Spleen (tissue), 11 donors: ENCODE measurements at regions not wholly inside any gene's neighbourhood (a gene's known extent, or its start where the extent isn't known, plus 50 kb on each side); places are given as distances from the start of the nearest gene placed in this dataset.

ENCODE experiments used
- DNase-seq: peaks from one replicate; pipeline ENCODE4 v3.0.0-alpha.2; 2020
- H3K27ac ChIP-seq, 8 donors: fragments of 200-600 bp; sonication (generic) in 7 of 8; 1 replicate in 4 of 8; 2 replicates in 4 of 8; pipeline versions ENCODE4 v1.5.0 to v1.8.0; 2016 to 2021; ENCODE audit warnings: inconsistent platforms in 4 of 8, mild to moderate bottlenecking in 4 of 8, moderate library complexity in 1 of 8
- H3K27me3 ChIP-seq, 7 donors: fragments of 200-600 bp; sonication (generic) in 6 of 7; replicated peaks in 1 of 7; 1 replicate in 4 of 7; 2 replicates in 3 of 7; pipeline versions ENCODE4 v1.5.0 to v1.8.0; 2016 to 2021; ENCODE audit warnings: inconsistent platforms in 3 of 7, mild to moderate bottlenecking in 1 of 7
- H3K36me3 ChIP-seq, 6 donors: fragments of 200-600 bp; sonication (generic) in 5 of 6; 1 replicate in 4 of 6; 2 replicates in 2 of 6; pipeline versions ENCODE4 v1.5.0 to v1.8.0; 2016 to 2021; ENCODE audit warnings: inconsistent platforms in 2 of 6
- H3K4me1 ChIP-seq, 6 donors: fragments of 200-600 bp; sonication (generic) in 5 of 6; 1 replicate in 3 of 6; 2 replicates in 3 of 6; pipeline versions ENCODE4 v1.5.0 to v1.8.0; 2016 to 2021; ENCODE audit warnings: inconsistent platforms in 3 of 6
- H3K4me3 ChIP-seq, 8 donors: fragments of 200-600 bp; sonication (generic) in 7 of 8; 1 replicate in 4 of 8; 2 replicates in 4 of 8; pipeline versions ENCODE4 v1.5.0 to v1.8.0; 2016 to 2021; ENCODE audit warnings: inconsistent platforms in 4 of 8, mild to moderate bottlenecking in 4 of 8, moderate library complexity in 2 of 8
- H3K9me3 ChIP-seq, 8 donors: fragments of 200-600 bp; sonication (generic) in 7 of 8; 1 replicate in 4 of 8; 2 replicates in 4 of 8; pipeline versions ENCODE4 v1.5.0 to v1.8.0; 2016 to 2021; ENCODE audit warnings: inconsistent platforms in 4 of 8
- POLR2A ChIP-seq, 3 donors: fragments of 450-650 bp; IDR thresholded peaks; one replicate each; pipeline ENCODE4 v1.5.1; 2017; ENCODE audit warnings: antibody characterized with exemption in 3 of 3, mild to moderate bottlenecking in 1 of 3
- POLR2AphosphoS5 ChIP-seq, 3 donors: sonication (generic); formaldehyde crosslinking; IDR thresholded peaks; one replicate each; pipeline ENCODE4 v1.5.1; 2017; ENCODE audit warnings: antibody characterized with exemption in 3 of 3
- WGBS, 5 donors: extraction: QIAGEN DNeasy Blood & Tissue Kit in 3 of 5; methylation state at CpG; one replicate each; pipeline versions ENCODE4 v1.1.5 to v1.1.7; 2013 to 2018; 5-methylcytosine and 5-hydroxymethylcytosine counted together
- intact Hi-C: fragments of 100-400 bp; cut with DNase I; formaldehyde crosslinking; loops from one replicate; pipeline ENCODE4 v1.15.0; 2023; ENCODE audit warnings: low total_unique reads
- TF ChIP-seq, protein P1 (sequence below), 11 experiments: fragments of 200-600 bp in 7 of 11; fragments of 450-650 bp in 4 of 11; sonication (generic) in 4 of 11; IDR thresholded peaks in 8 of 11; conservative IDR thresholded peaks in 3 of 11; 1 replicate in 7 of 11; 2 replicates in 4 of 11; pipeline versions ENCODE4 v1.4.0 to v1.8.0; 2016 to 2021; ENCODE audit warnings: antibody characterized with exemption in 11 of 11, inconsistent platforms in 4 of 11, mild to moderate bottlenecking in 1 of 11
- donor health status: healthy with polysubstance abuse.
- donor health status: DM: no; HTN: no; CAD: no; lungs with moderate emphysema.
- donor health status: DM: no; HTN: no; CAD: no.
- donor health status: Bipolar disorder and iron deficiency.
- donor health status: healthy.
- donor health status: DM: no; HTN: no; CAD: no.
- donor health status: DM: yes; HTN: yes; CAD: no.

DNA sequence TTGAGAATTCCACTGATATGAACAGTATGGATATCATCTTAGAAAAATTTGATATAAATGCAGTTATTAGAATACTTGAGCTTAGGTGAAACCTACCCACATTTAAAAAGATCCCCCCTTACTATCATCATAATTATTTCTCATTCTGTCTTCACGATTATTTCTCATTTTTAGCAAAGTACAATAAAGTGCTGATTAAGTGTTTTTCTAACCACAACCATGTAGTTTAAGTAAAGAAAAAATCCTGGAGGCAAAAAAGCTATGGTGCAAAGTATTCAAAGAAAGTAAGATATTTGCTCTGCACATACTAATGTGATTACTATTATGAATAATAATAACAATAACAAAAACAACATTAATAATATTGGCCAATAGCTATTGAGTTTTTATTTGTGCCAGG is 365.6 kb upstream of the PCDH7 start:
- intact Hi-C loops: no loop called here
- DNase-seq: no peak
- Histone ChIP-seq H3K9me3 (peaks cover 0 to 5% (median 0%) of the 10 kb centered on the region in 8 donors), H3K27me3 (no peaks in the 10 kb centered on the region), H3K36me3 (no peaks in the 10 kb centered on the region), H3K27ac (no peak overlapping the region), H3K4me1 (no peaks in the 10 kb centered on the region), H3K4me3 (no peak overlapping the region)
- TF ChIP-seq POLR2A (IDR thresholded peaks at IDR 0.05) (no peak), POLR2AphosphoS5 (IDR thresholded peaks at IDR 0.05) (no peak)
- TF ChIP-seq, protein P1, sequence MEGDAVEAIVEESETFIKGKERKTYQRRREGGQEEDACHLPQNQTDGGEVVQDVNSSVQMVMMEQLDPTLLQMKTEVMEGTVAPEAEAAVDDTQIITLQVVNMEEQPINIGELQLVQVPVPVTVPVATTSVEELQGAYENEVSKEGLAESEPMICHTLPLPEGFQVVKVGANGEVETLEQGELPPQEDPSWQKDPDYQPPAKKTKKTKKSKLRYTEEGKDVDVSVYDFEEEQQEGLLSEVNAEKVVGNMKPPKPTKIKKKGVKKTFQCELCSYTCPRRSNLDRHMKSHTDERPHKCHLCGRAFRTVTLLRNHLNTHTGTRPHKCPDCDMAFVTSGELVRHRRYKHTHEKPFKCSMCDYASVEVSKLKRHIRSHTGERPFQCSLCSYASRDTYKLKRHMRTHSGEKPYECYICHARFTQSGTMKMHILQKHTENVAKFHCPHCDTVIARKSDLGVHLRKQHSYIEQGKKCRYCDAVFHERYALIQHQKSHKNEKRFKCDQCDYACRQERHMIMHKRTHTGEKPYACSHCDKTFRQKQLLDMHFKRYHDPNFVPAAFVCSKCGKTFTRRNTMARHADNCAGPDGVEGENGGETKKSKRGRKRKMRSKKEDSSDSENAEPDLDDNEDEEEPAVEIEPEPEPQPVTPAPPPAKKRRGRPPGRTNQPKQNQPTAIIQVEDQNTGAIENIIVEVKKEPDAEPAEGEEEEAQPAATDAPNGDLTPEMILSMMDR (IDR thresholded peaks at IDR 0.05 in 8 of 11, conservative IDR thresholded peaks at IDR 0.05 in 3 of 11): no peak
- 72 to 81% (median 78%) methylated on average over 1 of the region's 1 CpG for WGBS, 5 donors

GRCh38 chr4:30362436-30362835 is 357.7 kb upstream of the PCDH7 start:
- H3K27ac ChIP-seq: no peak overlapping the region
- 71 to 88% (median 81%) methylated on average over 2 of the region's 2 CpGs for WGBS, 5 donors

GRCh38 chr4:30370105-30370504 is 350.1 kb upstream of the PCDH7 start:
- WGBS, 5 donors: 80 to 88% (median 85%) methylated on average over 14 of the region's 14 CpGs
- Histone ChIP-seq H3K9me3 (peaks cover 0 to 14% (median 0%) of the 10 kb centered on the region in 8 donors), H3K27me3 (no peaks in the 10 kb centered on the region), H3K27ac (no peak overlapping the region), H3K36me3 (no peaks in the 10 kb centered on the region), H3K4me1 (no peaks in the 10 kb centered on the region), H3K4me3 (no peak overlapping the region)
- DNase-seq: no peak
- TF ChIP-seq, protein P1 (IDR thresholded peaks at IDR 0.05 in 8 of 11, conservative IDR thresholded peaks at IDR 0.05 in 3 of 11): no peak
- TF ChIP-seq POLR2A (IDR thresholded peaks at IDR 0.05): no peak
- no peak for TF ChIP-seq POLR2AphosphoS5 (IDR thresholded peaks at IDR 0.05)
- intact Hi-C loops: no loop called here

More at GRCh38 chr4:30362436-30362835, 357.7 kb upstream of the PCDH7 start:
- no peaks in the 10 kb centered on the region for H3K36me3 ChIP-seq
- no peak for DNase-seq
- H3K9me3 ChIP-seq: peaks cover 0 to 8% (median 0%) of the 10 kb centered on the region in 8 donors
- H3K4me3 ChIP-seq: no peak overlapping the region
- no peaks in the 10 kb centered on the region for H3K27me3 ChIP-seq
- TF ChIP-seq, protein P1 (IDR thresholded peaks at IDR 0.05 in 8 of 11, conservative IDR thresholded peaks at IDR 0.05 in 3 of 11): no peak
- TF ChIP-seq POLR2A (IDR thresholded peaks at IDR 0.05): no peak
- TF ChIP-seq POLR2AphosphoS5 (IDR thresholded peaks at IDR 0.05): no peak
- intact Hi-C loops: no loop called here
- no peaks in the 10 kb centered on the region for H3K4me1 ChIP-seq

GRCh38 chr4:30380404-30380998 is 339.7 kb upstream of the PCDH7 start:
- Histone ChIP-seq H3K9me3 (peaks cover 0 to 23% (median 2%) of the 10 kb centered on the region in 8 donors), H3K27me3 (no peaks in the 10 kb centered on the region), H3K27ac (no peak overlapping the region), H3K4me1 (no peaks in the 10 kb centered on the region), H3K4me3 (no peak overlapping the region), H3K36me3 (no peaks in the 10 kb centered on the region)
- TF ChIP-seq, protein P1 (IDR thresholded peaks at IDR 0.05 in 8 of 11, conservative IDR thresholded peaks at IDR 0.05 in 3 of 11): peak in 7 of 11 experiments; percentile 21 to 62 (median 48)
- TF ChIP-seq POLR2AphosphoS5 (IDR thresholded peaks at IDR 0.05) (no peak), POLR2A (IDR thresholded peaks at IDR 0.05) (no peak)
- intact Hi-C loops: no loop called here
- WGBS, 5 donors: 56 to 69% (median 58%) methylated on average over 6 of the region's 6 CpGs
- DNase-seq: no peak
